SKM-1 treated with dmso at 0.1 percent for 144 hours (cell line): ENCODE measurements at regions not wholly inside any gene's neighbourhood (a gene's known extent, or its start where the extent isn't known, plus 50 kb on each side); places are given as distances from the start of the nearest gene placed in this dataset.

Experiments used
- DNase-seq: peaks from one replicate; lab custom pipeline; 2025; ENCODE audit not compliant: unreplicated experiment; lab: John Stamatoyannopoulos, UW

DNA sequence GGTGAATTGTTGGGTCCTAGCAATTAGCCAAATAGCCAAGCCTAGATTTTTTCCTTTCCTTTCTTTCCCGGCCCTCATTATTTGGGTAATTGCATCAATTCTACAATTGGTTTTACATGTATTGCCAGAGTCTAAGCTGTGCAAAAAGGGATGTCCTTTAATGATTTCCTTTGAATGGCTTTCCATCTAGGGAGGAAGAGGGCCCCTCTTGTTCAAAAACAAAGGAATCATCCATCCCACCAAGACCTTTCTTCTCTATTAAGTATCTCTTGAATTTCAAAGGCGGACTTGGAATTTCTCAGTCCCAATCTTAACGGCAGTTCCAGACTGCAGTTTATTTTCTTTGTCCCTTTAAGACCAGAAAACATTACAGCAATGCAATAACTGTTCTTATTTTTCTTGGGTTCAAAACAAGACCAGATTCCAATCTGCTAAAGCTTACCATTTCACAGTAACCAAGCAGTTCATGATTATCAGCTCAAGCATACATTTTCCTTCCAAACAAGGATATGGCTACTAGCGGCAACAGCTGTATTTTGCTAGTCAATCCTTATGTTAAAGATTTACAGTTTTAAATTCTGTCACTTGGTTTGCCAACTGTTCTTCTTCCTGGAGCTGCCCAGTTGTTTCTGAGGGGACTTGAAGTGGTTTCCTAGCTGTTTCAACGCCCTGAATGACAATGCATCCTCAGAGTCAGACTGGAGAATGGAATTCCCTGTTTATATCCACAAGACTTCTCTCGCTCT is 91.4 kb upstream of the LRIG1 start:
- no peak for DNase-seq

DNA sequence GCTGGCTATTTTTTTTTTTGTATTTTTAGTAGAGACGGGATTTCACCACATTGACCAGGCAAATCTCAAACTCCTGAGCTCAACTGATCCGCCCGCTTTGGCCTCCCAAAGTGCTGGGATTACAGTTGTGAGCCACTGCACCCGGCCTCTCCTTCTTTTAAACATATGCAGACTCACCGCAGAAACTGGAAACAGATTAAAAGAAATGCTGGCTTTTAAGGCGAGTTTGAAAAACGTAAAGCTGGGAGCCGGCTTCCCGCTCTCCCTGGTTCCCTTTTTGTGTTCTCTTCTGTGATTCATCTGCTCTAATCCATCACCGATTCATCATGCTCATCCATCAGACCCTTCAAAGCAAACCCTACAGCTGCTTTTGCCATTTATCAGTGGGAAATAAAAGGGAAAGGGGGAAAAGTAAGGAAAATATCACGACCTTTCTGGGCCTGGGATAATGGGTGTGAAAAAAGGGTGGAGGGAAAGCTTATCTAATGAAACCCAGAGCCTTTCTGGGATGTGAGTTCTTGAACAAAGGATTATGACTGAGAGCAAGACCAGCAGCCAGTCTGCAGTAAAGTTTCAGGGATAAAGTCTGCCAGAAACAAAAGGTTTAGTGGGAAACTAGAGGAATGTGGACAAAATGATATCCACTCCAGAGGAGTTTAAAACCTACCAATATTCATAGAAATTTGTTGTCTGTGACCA is 92.3 kb upstream of the LRIG1 start:
- DNase-seq: no peak

DNA sequence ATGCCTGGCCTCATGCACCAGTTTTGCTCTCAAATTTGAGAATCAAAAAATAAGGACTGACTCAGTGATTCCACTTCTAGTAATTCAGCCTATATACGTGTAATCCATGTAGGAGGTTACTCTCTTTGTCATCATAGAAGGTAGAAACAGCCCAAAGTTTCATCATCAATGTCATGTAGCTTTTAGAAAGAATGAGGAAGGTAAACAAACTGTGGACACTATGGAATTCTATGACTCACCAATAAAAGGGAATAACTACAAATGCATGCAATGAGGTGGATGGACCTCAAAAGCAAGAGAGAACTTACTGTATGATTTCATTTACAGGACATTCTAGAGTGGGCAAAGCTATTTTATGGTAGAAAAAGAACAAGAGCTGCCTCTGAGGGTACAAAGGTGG is 93.2 kb upstream of the LRIG1 start:
- no peak for DNase-seq

DNA sequence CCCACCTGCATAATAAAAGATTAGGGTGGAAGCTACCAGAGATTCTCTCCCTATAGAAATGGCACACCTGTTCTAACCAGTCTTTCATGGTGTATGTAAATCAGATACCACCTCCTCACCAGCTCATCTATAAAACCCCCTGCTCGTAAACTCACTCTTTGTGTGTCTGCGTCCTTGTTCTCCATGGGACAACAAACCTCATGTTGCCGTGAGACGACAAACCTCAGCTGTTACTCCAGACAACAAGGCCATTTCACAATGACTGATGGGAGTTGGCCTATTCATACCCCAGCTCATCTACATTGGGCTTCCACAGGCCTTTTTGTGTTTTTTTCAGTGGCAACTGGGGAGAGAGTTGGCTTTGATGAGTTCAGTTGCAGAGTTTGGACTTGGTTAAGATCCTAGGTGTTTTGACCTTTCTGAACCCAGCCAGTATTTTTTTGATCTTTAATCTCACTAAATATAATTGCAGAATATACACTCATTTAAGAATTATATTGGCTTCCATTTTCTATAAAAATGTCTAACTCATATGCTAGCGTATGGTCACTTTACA is 96.6 kb upstream of the LRIG1 start:
- no peak for DNase-seq

DNA sequence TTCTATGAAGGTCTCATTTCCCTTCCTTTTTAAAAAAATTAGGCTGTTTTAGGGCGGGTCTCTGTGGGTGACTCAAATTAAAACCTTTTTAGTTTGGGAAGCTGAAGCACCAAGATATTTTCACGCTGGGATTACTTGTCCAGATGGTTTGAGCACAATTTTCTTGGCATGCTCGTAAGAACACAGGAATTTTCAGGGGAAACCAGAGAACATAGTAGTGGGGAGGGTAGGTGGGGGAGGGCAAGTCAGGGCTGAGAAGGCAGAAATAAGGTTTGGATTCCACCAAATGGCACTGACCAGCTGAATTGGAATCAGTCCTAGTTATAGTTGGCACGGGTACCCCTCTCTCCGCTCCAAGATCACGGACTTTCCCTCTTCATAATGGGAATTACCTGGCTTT is 97.3 kb upstream of the LRIG1 start:
- no peak for DNase-seq

DNA sequence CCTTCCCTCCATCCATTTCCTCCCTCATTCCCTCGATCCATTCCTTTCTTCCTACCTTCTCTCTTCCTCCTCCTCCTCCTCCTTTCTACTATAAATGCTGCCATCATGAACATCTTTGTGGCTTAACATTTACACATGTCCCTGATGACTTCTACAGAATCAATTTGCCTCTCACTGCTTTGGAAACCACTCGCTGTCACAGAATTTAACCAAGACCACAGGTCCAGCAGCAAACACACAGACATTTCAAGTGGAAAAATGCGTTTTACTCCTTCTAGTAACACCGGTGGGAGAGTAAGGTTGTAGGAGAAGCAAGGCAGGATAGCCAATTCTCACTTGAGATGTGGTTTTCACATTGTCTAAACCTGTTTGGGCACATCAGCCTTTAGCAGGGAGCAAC is 101.4 kb upstream of the LRIG1 start:
- no peak for DNase-seq

DNA sequence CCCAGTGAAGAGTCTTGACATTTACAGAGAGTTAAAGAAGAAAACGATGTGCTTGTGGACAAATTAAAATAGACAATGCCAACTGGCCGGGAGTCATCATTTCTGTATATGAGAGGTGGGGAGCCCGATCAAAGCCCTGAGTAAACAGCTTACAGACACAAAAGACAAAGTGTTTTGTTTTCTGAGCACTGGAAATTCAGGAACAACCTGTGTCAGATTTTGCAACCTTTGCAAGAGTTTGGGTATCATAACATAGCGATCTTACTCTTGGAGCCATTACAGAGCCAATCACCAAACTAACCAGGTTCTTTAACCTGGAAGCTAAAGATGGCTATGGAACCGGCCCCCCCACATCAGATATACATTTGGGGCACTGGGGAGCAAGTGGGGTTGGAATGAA is 101.9 kb upstream of the LRIG1 start:
- no peak for DNase-seq

DNA sequence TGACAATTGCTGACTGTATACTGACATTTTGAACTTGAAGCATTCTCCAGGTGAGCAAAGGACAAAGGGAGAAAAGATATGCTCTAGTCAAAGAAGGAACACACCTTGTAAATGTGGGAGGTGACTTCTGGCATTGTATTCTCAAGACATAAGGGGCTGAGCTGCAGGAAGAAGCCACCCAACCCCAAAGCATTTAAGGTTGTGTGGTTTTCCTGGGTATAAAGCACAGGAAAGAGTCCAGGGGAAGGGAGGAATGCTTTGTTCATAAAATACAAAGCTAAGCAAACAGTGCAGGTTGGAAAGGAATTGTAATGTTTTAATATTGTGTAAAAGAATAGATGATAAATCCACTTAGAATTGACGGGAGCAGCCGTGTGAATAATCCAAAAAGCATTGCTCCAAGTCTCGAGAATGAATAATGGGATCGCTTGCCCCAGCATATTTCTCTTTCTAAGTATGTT is 102.4 kb upstream of the LRIG1 start:
- no peak for DNase-seq

DNA sequence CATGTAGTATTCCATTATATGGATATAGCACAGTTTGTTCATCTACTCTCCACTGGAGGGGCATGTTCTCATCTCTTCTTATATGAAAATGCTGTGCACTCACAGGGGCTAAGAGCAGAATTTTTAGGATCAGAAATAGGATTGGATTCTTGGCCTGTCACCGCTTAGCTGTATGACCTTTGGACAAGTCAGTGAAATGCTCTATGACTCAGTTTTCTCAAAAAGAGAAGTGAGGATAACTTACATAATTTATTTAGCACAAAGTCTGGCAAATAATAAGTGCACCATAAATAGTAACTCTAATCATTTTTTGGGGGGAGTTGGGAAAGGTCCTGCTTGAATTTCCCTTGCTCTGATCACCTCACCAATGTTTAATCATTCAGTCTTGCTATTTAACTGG is 103.7 kb upstream of the LRIG1 start:
- no peak for DNase-seq

DNA sequence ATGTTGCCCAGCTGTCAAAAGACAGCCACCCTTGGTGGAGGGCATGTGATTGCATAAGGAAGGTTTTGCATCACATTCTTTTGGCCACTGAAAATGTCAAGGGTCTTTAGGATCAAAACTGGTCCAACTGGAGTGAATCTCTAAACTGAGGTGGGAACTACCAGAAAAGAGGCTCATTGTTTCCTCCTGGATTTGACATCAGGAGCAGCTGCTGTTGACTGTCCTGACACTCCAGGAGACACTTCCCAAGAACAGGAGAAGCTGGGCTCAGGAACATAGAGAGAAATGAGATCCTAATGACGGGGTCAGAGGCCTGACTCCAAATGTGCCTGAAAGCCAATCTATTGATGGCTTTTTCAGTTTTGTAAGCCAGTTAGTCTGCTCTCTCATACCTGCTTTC is 105.3 kb upstream of the LRIG1 start:
- DNase-seq: no peak

DNA sequence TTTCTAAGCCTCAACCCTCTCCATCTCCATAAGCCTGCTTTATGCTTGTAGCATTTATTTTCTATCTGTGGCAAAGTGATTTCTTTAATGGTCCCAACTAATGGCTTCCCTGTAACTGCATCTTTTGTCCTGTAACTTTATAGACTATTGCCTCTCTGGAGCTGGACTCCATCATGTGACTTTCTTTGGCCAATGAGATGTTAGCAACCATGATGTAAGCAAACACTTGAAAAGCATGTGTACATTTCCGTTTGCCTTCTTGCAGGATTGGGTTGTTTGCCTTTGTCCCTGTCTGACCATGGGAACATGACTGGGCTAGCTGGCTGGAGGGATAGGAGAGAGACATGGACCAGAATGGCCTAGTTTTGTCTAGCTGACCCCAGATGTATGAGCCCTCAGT is 106.0 kb upstream of the LRIG1 start:
- no peak for DNase-seq

DNA sequence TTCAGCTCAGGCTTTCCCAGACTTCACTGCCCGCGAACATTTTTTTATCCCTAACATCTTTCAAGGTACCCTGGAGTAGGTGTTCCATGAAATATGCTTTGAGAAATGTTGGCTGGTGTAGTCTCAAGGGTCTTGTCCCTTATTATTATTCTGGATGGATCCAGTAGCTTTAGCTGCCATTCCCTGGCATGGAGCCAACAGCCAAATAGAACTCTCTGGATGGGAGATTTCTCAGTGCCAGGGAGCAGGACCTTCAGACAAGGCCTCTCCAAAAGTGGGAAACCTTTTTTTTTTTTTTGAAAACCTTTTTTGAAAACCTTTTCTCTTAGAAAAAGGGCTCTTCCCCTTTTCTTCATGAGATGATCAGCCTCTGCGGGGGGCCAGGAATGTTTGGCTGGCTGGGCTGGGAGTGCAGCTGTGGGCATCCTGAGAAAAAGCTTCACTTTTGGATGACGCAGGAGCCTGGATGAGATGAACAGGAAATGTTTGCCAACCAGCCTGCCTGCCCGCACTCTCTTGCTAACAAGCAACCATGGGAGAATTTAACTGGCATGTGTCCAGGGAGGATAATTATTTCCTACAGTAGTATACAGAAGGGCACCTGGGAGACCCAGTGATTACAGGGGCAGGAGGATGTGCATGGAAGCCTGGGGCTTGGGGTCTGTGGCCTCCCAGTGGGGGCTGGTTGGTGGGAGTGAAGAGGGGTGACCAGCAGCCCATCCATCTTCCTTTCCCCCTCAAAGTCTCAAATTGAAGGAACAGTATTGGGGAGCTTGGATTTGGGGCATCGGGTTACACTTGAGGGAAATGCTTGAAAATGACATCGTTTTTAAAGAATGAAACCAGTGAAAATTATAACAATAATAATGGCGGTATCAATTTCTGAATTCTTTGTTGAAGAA is 109.1 kb upstream of the LRIG1 start:
- DNase-seq: no peak

DNA sequence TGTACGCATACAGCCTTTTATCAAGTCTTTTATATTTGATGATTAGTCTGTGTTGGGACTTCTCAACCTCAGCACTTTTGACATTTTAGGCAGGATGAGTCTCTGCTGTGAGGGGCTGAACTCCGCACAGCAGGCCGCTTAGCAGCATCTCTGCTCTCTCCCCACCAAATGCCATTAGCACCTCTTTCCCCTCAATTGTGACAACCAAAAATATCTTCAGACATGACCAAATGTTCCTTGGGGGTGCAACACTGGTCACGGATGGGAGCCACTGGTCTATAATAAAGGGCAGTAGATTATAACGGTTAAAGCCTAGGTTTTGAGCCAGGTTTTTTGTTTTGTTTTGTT is 109.7 kb upstream of the LRIG1 start:
- no peak for DNase-seq

DNA sequence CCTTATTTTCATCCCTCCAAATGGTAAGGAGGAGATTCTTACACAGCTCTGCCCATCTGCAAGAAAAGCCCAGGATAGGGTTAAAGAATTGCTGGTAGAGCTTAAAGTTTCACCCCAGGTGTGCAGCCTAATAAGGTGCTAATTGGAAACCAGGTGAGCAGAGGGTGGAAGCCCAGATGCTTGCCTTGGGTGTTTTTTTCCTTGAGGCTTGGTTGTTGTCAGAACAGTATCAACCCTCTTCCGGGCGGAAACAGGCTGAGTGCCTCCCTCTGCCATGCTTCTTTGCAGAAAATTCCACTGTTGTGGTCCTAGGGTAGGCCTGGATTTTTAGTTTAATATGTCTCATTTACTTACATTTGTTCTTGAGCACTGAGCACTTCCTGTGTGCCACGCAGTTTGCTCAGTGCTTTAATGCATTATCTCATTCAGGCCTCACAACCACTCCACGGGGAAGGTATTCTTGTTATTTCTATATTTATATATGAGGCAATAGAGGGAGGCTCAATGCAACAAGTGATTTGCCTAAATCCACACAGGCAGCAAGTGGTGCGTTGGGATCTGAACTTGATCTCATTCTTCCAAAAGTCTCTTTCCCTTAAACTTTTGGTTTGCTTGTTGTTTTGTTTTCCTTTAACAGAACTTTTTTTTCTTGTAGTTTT is 115.0 kb upstream of the LRIG1 start:
- DNase-seq: no peak

DNA sequence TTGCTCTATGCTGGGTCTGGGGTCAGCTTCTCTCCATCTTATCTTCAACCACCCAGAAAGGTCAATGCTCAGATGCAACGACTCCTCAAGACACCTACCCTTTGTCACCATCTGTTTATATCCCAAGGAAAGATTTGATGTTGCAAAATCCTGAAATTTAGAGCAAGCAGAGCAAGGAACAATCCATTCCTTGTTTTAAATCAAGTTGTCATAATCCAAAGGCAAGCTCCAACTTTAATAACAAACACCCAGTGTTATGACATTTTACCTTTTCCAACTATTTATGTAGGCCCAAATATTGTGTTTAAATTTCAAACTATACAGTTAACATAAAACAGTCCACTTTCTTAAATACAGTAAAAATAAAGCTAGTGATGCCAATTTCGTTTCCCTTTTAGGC is 116.5 kb upstream of the LRIG1 start:
- no peak for DNase-seq

DNA sequence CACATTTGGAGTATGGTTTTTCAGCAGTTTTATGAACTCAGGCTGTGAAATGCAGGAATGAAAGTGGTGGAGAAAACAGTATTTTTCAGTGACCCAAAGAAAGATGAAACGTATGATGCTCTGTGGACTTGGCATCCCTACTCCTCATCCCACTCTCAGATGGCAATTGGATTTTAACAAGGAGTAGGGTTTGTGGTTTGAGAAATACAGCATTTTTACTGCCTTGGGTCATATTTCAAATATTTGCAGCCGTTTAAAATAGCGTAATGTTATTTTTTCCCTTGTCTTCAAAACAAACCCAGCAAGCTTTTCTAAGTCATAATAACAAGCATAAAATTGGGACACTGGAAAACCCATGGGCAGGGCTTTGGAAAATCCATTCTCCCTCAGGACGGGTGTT is 117.2 kb upstream of the LRIG1 start:
- no peak for DNase-seq

DNA sequence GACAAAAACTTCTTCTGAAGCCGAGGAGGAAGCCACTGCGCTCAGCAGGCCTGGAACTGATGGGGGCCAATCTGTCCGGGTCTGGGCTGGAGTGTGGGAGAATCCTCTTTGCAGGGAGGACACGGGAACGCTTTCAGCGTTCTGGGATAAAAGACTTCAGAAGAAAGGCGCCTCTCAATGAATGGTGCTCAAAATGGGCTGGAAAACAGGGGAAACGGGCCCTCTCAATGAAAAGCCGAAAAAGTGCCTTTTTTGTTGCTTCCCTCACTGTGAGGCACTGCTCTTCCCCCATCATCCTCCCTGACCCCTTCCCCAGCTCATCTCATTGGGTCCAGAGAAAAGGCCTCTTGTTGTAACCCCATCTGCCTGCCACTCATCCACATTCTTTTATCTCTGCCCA is 119.5 kb upstream of the LRIG1 start:
- DNase-seq: no peak

DNA sequence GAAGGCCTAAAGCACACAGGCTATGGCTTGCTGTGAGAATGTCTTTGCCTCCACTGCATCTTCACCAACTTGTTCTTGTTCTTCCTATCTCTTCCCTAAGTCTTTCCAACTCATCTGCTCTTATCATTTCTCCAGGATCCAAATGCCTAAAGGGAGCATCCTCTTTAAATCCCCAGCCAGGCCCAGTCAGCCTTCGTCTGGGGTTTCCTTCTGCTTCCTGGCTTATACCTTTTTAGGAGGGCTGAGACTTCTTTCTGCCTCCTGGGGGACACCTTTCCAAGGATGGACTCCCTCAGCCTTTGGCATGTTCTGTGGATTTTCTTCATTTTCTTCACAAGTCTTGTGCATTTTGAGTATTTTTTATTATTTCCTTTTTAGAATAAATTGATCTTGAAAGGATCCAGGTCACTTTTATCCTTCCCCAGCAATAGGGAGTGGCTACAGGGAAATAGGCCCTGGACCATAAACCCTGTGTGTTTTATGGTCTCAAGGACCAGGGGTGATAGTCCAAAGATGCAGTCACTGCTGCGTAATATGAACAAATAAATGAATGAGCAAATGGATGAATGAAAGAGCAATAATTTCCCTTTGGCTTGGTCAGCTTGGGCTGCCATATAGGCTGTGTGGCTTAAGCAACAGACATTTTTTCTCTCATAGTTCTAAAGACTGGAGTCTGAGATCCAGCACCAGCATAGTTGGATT is 122.1 kb upstream of the LRIG1 start:
- no peak for DNase-seq

DNA sequence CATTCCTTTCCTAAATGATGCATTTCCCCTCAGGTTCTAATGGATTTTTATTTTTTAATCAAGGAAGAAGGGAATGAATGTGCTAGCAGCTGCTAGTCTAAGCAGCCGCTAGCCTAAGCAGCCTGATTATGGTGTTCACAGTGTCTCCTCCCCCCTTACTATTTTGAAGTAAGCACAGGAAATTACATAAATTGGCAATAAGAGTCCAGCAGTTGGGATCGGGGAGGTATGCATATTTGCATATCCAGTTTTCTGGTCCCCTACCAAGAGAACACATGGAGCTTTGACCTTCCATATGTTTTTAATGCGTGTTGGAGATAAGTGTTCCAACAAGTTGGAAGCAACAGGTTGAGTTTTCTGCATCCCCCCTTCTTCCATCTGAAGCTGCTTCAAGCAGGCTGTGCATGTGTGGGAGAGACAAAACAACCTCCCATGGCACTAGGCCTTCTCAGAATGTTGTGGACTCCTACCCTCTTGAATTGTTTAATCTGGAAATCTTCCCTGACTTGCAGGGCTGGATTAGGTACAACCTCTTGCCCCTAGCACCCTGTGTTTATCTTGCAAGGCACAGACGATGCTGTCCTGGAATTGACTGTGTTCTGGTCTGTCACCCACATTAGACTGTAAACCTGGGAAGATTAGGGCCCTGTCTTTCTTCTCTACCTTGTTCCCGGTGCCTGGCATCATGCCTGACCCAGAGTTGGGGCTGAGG is 124.8 kb upstream of the LRIG1 start:
- DNase-seq: no peak
